ENCODE measurements at regions not wholly inside any gene's neighbourhood (a gene's known extent, or its start where the extent isn't known, plus 50 kb on each side); places are given as distances from the start of the nearest gene placed in this dataset.

- no peak overlapping the region for H3K4me3 ChIP-seq (ENCODE audit: low read depth, low read length)
These were observed 297.6 kb upstream of the RUNX1 start for GRCh38 chr21:35346697-35347096.

GRCh38 chr21:35345954-35346353, 296.9 kb upstream of the RUNX1 start:
- TF ChIP-seq MYC (IDR thresholded peaks at IDR 0.05; ENCODE audit: low read depth, low read length) (no peak), CTCF (IDR thresholded peaks at IDR 0.05; ENCODE audit: low read depth, low read length) (no peak), POLR2A (IDR thresholded peaks at IDR 0.05; ENCODE audit: extremely low read depth, insufficient read length) (no peak), MAX (IDR thresholded peaks at IDR 0.05; ENCODE audit: low read depth, low read length) (no peak)
- H3K4me3 ChIP-seq (ENCODE audit: low read depth, low read length), result no peak overlapping the region
- DNase-seq (ENCODE audit: low read depth), result no peak

More at GRCh38 chr21:35346697-35347096, 297.6 kb upstream of the RUNX1 start:
- TF ChIP-seq CTCF (IDR thresholded peaks at IDR 0.05; ENCODE audit: low read depth, low read length) (no peak), MAX (IDR thresholded peaks at IDR 0.05; ENCODE audit: low read depth, low read length) (no peak), MYC (IDR thresholded peaks at IDR 0.05; ENCODE audit: low read depth, low read length) (no peak), POLR2A (IDR thresholded peaks at IDR 0.05; ENCODE audit: extremely low read depth, insufficient read length) (no peak)
- DNase-seq (ENCODE audit: low read depth), result no peak

- TF ChIP-seq MYC (IDR thresholded peaks at IDR 0.05; ENCODE audit: low read depth, low read length), result no peak
- TF ChIP-seq CTCF (IDR thresholded peaks at IDR 0.05; ENCODE audit: low read depth, low read length), result no peak
- no peak for TF ChIP-seq MAX (IDR thresholded peaks at IDR 0.05; ENCODE audit: low read depth, low read length)
- TF ChIP-seq POLR2A (IDR thresholded peaks at IDR 0.05; ENCODE audit: extremely low read depth, insufficient read length), result no peak
- no peak for DNase-seq (ENCODE audit: low read depth)
- H3K4me3 ChIP-seq (ENCODE audit: low read depth, low read length), result no peak overlapping the region
These were observed 295.5 kb upstream of the RUNX1 start for GRCh38 chr21:35344582-35344981.

GRCh38 chr21:35343046-35343819, 294.1 kb upstream of the RUNX1 start:
- TF ChIP-seq POLR2A (IDR thresholded peaks at IDR 0.05; ENCODE audit: extremely low read depth, insufficient read length), result no peak
- no peak overlapping the region for H3K4me3 ChIP-seq (ENCODE audit: low read depth, low read length)
- DNase-seq (ENCODE audit: low read depth), result no peak

GRCh38 chr21:35342440-35342839, 293.3 kb upstream of the RUNX1 start:
- no peak for TF ChIP-seq MYC (IDR thresholded peaks at IDR 0.05; ENCODE audit: low read depth, low read length)
- no peak for TF ChIP-seq CTCF (IDR thresholded peaks at IDR 0.05; ENCODE audit: low read depth, low read length)
- no peak for TF ChIP-seq POLR2A (IDR thresholded peaks at IDR 0.05; ENCODE audit: extremely low read depth, insufficient read length)
- no peak for TF ChIP-seq MAX (IDR thresholded peaks at IDR 0.05; ENCODE audit: low read depth, low read length)
- H3K4me3 ChIP-seq (ENCODE audit: low read depth, low read length), result no peak overlapping the region
- DNase-seq (ENCODE audit: low read depth), result peak; percentile 21

GRCh38 chr21:35340273-35340672, 291.2 kb upstream of the RUNX1 start:
- TF ChIP-seq MYC (IDR thresholded peaks at IDR 0.05; ENCODE audit: low read depth, low read length) (no peak), MAX (IDR thresholded peaks at IDR 0.05; ENCODE audit: low read depth, low read length) (no peak), CTCF (IDR thresholded peaks at IDR 0.05; ENCODE audit: low read depth, low read length) (no peak), POLR2A (IDR thresholded peaks at IDR 0.05; ENCODE audit: extremely low read depth, insufficient read length) (no peak)
- no peak for DNase-seq (ENCODE audit: low read depth)
- H3K4me3 ChIP-seq (ENCODE audit: low read depth, low read length), result no peak overlapping the region
